Ovary (tissue), 7 donors: ENCODE measurements at regions not wholly inside any gene's neighbourhood (a gene's known extent, or its start where the extent isn't known, plus 50 kb on each side); places are given as distances from the start of the nearest gene placed in this dataset.

Experiments
- DNase-seq, 5 donors: peaks; one replicate each; pipeline ENCODE4 v3.0.0-alpha.2; 2019 to 2020
- H3K27ac ChIP-seq, 2 donors: fragments of 200-600 bp; one replicate each; pipeline versions ENCODE4 v1.5.1 to v1.8.0; 2019 to 2022
- H3K27me3 ChIP-seq: fragments of 200-600 bp; one replicate; pipeline ENCODE4 v1.8.0; 2022
- H3K36me3 ChIP-seq: fragments of 200-600 bp; sonication (generic); one replicate; pipeline ENCODE4 v1.5.1; 2019
- H3K4me1 ChIP-seq: one replicate; pipeline ENCODE4 v1.8.1; 2013; ENCODE audit warnings: mild to moderate bottlenecking, moderate library complexity; ENCODE audit not compliant: insufficient read depth
- H3K4me3 ChIP-seq: fragments of 200-600 bp; sonication (generic); one replicate; pipeline ENCODE4 v1.5.1; 2017
- H3K9me3 ChIP-seq, 2 donors: fragments of 200-600 bp in 1 of 2; sonication (generic) in 1 of 2; one replicate each; pipeline versions ENCODE4 v1.5.1 to v1.8.1; 2013 to 2019; ENCODE audit warnings: mild to moderate bottlenecking in 1 of 2, moderate library complexity in 1 of 2
- EP300 ChIP-seq: sonication (generic); formaldehyde crosslinking; IDR thresholded peaks from one replicate; pipeline ENCODE4 v1.6.1; 2017; ENCODE audit warnings: antibody characterized with exemption
- POLR2A ChIP-seq: fragments of 450-650 bp; IDR thresholded peaks from one replicate; pipeline ENCODE4 v1.6.1; 2017; ENCODE audit warnings: antibody characterized with exemption, mild to moderate bottlenecking, moderate library complexity
- WGBS, 3 donors: extraction: QIAGEN DNeasy Blood & Tissue Kit in 1 of 3; methylation state at CpG; one replicate each; pipeline versions ENCODE4 v1.1.5 to v1.1.7; 2013 to 2017; 5-methylcytosine and 5-hydroxymethylcytosine counted together
- intact Hi-C, 4 donors: fragments of 100-400 bp; cut with DNase I; formaldehyde crosslinking; loops; one replicate each; pipeline versions ENCODE4 v1.11.0 to v1.15.1; 2022 to 2023
- TF ChIP-seq, protein P1 (sequence below), 3 donors: fragments of 450-650 bp in 2 of 3; fragments of 200-600 bp in 1 of 3; IDR thresholded peaks; one replicate each; pipeline versions ENCODE4 v1.5.1 to v1.8.0; 2016 to 2022; ENCODE audit warnings: antibody characterized with exemption in 3 of 3, mild to moderate bottlenecking in 1 of 3
- donor health status: DM: no; HTN: no; CAD: no; lungs with moderate emphysema.
- donor health status: DM: no; HTN: no; CAD: no.
- donor health status: Bipolar disorder and iron deficiency.
- donor health status: DM: no; HTN: no; CAD: no.
- donor health status: DM: yes; HTN: yes; CAD: no.

DNA sequence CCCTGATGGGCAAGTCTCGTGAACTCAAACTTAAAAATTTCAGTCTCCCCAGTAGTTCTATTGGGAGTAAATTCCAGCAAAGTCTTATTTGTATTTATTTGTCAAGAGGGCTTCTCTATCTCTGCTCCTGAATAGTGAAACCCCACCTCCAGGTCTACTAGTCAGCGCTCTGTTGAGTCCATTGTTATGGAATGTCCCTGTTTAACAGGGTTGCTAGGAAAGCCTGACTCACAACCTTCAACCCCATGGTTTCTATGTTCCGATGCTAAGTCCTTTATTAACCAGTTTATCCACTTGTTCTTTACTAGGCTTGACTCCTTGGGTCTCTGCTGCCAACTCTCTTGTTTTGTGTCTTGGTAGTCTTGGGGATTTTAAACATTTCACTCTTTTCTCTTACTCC is 250.7 kb upstream of the MYOCD start:
- H3K27ac ChIP-seq: no peak overlapping the region
- intact Hi-C loops: no loop called here
- no peak overlapping the region for H3K4me3 ChIP-seq
- no peaks in the 10 kb centered on the region for H3K27me3 ChIP-seq
- no peak for TF ChIP-seq POLR2A
- TF ChIP-seq, protein P1, sequence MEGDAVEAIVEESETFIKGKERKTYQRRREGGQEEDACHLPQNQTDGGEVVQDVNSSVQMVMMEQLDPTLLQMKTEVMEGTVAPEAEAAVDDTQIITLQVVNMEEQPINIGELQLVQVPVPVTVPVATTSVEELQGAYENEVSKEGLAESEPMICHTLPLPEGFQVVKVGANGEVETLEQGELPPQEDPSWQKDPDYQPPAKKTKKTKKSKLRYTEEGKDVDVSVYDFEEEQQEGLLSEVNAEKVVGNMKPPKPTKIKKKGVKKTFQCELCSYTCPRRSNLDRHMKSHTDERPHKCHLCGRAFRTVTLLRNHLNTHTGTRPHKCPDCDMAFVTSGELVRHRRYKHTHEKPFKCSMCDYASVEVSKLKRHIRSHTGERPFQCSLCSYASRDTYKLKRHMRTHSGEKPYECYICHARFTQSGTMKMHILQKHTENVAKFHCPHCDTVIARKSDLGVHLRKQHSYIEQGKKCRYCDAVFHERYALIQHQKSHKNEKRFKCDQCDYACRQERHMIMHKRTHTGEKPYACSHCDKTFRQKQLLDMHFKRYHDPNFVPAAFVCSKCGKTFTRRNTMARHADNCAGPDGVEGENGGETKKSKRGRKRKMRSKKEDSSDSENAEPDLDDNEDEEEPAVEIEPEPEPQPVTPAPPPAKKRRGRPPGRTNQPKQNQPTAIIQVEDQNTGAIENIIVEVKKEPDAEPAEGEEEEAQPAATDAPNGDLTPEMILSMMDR (IDR thresholded peaks at IDR 0.05): no peak
- no peak for TF ChIP-seq EP300
- H3K9me3 ChIP-seq: no peaks in the 10 kb centered on the region
- 75 to 92% (median 82%) methylated on average over 3 of the region's 3 CpGs for WGBS, 3 donors
- no peaks in the 10 kb centered on the region for H3K4me1 ChIP-seq
- DNase-seq: no peak
- H3K36me3 ChIP-seq: no peaks in the 10 kb centered on the region

DNA sequence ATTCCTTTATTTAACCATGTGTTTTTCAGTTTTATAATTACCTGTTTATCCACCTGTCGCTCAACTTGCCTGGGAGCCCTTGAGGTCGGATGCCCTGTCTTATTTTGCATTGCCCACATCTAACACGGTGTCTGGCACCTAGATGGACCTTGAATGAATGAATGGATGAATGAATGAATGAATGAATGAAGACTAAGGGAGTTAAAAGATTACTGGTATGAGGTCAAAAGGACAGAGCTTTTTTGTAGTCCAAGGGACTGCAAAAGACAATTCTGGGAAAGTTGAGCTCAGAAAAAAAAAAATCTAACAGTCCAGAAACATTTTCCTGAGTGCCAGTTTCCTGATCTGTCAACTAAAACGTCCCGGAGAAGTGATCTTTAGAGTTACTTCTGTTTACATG is 244.6 kb upstream of the MYOCD start:
- no peaks in the 10 kb centered on the region for H3K36me3 ChIP-seq
- no peak for DNase-seq
- WGBS, 3 donors: 54 to 58% (median 57%) methylated on average over 5 of the region's 5 CpGs
- H3K27me3 ChIP-seq: no peaks in the 10 kb centered on the region
- intact Hi-C loops: no loop called here
- no peak overlapping the region for H3K4me3 ChIP-seq
- no peaks in the 10 kb centered on the region for H3K9me3 ChIP-seq
- TF ChIP-seq, protein P1 (IDR thresholded peaks at IDR 0.05): no peak
- TF ChIP-seq EP300 (no peak), POLR2A (no peak)
- H3K27ac ChIP-seq: no peak overlapping the region
- H3K4me1 ChIP-seq: peaks cover 10% of the 10 kb centered on the region

DNA sequence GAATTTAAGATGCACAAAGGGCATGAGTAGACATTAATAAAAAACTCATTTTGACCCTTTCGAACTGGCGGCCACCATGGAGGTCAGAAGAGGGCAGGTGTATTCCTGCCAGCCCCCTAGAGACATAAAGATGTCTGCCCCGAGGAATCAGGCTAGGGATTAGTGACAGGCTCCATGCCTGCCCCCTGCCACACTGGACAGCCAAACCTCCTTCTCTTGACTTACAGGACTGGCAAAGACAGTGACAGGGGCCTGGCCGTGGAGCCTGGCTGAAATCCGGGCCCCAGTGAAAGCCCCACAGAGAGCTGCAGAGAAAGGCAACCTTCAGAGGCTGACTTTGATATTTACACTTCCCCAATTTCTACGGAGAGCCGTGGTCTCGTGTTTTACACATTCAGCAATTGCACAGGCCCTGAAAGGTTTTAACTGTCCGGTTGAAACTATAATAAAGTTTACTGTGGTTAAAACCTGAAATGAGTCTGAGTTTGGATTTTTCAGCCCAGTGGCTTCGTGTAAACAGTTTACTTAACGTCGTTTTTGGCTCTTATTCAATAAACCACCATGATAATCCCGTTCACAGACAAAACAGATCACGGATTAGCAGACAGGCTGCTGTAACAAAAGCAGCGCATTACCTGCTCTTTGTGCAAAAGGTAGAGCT is 243.9 kb upstream of the MYOCD start:
- peak overlapping the region; percentile 5 to 11 for H3K27ac ChIP-seq
- no peak overlapping the region for H3K4me3 ChIP-seq
- H3K27me3 ChIP-seq: no peaks in the 10 kb centered on the region
- peak in 4 of 5 donors; percentile 16 to 40 (median 22) for DNase-seq
- peaks cover 10% of the 10 kb centered on the region for H3K4me1 ChIP-seq
- intact Hi-C loops: no loop called here
- H3K36me3 ChIP-seq: no peaks in the 10 kb centered on the region
- H3K9me3 ChIP-seq: no peaks in the 10 kb centered on the region
- TF ChIP-seq EP300 (no peak), POLR2A (no peak)
- TF ChIP-seq, protein P1 (IDR thresholded peaks at IDR 0.05): no peak
- 11 to 23% (median 14%) methylated on average over 15 of the region's 15 CpGs for WGBS, 3 donors

DNA sequence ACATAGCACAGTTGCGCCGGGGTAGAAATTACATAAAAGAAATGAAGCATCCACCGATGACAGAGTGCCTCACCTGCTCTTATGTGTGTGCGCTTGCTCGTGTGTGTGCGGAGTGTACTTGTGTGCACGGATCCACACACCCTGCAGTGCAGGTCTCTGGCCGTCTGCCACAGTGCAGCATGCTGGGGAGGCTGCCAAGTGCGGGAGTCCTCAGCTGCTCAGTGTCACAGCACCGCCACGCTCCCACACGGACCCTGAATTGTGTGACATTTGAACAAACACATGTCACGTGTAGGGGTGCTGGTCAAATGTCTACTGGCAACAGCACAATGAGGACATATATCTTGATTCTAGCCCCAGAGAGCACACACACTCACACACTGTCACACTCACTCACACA is 243.0 kb upstream of the MYOCD start:
- peak; percentile 20 to 63 (median 42) for DNase-seq
- H3K27me3 ChIP-seq: no peaks in the 10 kb centered on the region
- H3K36me3 ChIP-seq: no peaks in the 10 kb centered on the region
- no peak overlapping the region for H3K4me3 ChIP-seq
- intact Hi-C loops: no loop called here
- no peaks in the 10 kb centered on the region for H3K9me3 ChIP-seq
- WGBS, 3 donors: 39 to 46% (median 39%) methylated on average over 13 of the region's 13 CpGs
- no peak overlapping the region for H3K27ac ChIP-seq
- TF ChIP-seq POLR2A (no peak), EP300 (no peak)
- TF ChIP-seq, protein P1 (IDR thresholded peaks at IDR 0.05): no peak
- peaks cover 10% of the 10 kb centered on the region for H3K4me1 ChIP-seq
